ENCODE measurements at regions not wholly inside any gene's neighbourhood (a gene's known extent, or its start where the extent isn't known, plus 50 kb on each side); places are given as distances from the start of the nearest gene placed in this dataset.

GRCh38 chr7:81648716-81649115, 121.1 kb downstream of the HGF start:
- H3K36me3 ChIP-seq (ENCODE audit: control insufficient read depth in 2 of 2, insufficient read depth in 1 of 2, low read length in 2 of 2) = no peaks in the 10 kb centered on the region
- no peak overlapping the region for H3K27ac ChIP-seq (ENCODE audit: extremely low read depth, low read depth, low read length)
- POLR2A ChIA-PET = no interaction called here
- no peaks in the 10 kb centered on the region for H3K9me3 ChIP-seq (ENCODE audit: control insufficient read depth, insufficient read depth, low read depth, low read length)
- CTCF ChIA-PET = interaction anchor here (0.6 to 1.7 kb wide), 4 partner anchors 11 to 366 kb away, joined by 3 to 4 read pairs (median 3); no protein-coding TSS in a partner anchor
- H3K4me1 ChIP-seq (ENCODE audit: control insufficient read depth, insufficient read depth, low read length) = no peaks in the 10 kb centered on the region
- H3K4me3 ChIP-seq (ENCODE audit: low read depth, low read length) = no peak overlapping the region
- TF ChIP-seq ZNF354C (tag by site-specific recombination; IDR thresholded peaks at IDR 0.05; ENCODE audit: borderline replicate concordance, low read depth) (no peak), ZNF302 (tag by site-specific recombination; IDR thresholded peaks at IDR 0.05; ENCODE audit: low read depth) (no peak), ZNF776 (tag by site-specific recombination; IDR thresholded peaks at IDR 0.05; ENCODE audit: borderline replicate concordance) (no peak)

GRCh38 chr7:81645435-81645834, 124.4 kb downstream of the HGF start:
- ChIA-PET CTCF (interaction anchor here (0.7 kb wide), 1 partner anchor 960 kb away, joined by 4 read pairs; no protein-coding TSS in a partner anchor), POLR2A (no interaction called here)
- Histone ChIP-seq H3K4me1 (ENCODE audit: control insufficient read depth, insufficient read depth, low read length) (no peaks in the 10 kb centered on the region), H3K4me3 (ENCODE audit: low read depth, low read length) (no peak overlapping the region), H3K9me3 (ENCODE audit: control insufficient read depth, insufficient read depth, low read depth, low read length) (no peaks in the 10 kb centered on the region), H3K36me3 (ENCODE audit: control insufficient read depth in 2 of 2, insufficient read depth in 1 of 2, low read length in 2 of 2) (no peaks in the 10 kb centered on the region), H3K27ac (ENCODE audit: extremely low read depth, low read depth, low read length) (no peak overlapping the region)
- TF ChIP-seq ZNF169 (tag by site-specific recombination; IDR thresholded peaks at IDR 0.05) (no peak), WT1 (tag by site-specific recombination; IDR thresholded peaks at IDR 0.05) (no peak), ZNF747 (tag by site-specific recombination; IDR thresholded peaks at IDR 0.05) (no peak), ZNF10 (tag by site-specific recombination; IDR thresholded peaks at IDR 0.05) (no peak), ZBTB11 (tag by site-specific recombination; conservative IDR thresholded peaks at IDR 0.05; ENCODE audit: low read depth) (no peak), ZXDB (tag by site-specific recombination; IDR thresholded peaks at IDR 0.05) (no peak), ZNF785 (tag by site-specific recombination; IDR thresholded peaks at IDR 0.05) (no peak), ZNF426 (tag by site-specific recombination; IDR thresholded peaks at IDR 0.05) (no peak), ZIC2 (tag by site-specific recombination; IDR thresholded peaks at IDR 0.05) (no peak), ZNF600 (tag by site-specific recombination; IDR thresholded peaks at IDR 0.05) (no peak), REST (tag by site-specific recombination; IDR thresholded peaks at IDR 0.05) (no peak)

GRCh38 chr7:81641873-81642272, 128.0 kb downstream of the HGF start:
- CTCF ChIA-PET = no interaction called here
- peaks cover 12% of the 10 kb centered on the region; the same call in 1 of the 2 replicates for H3K4me1 ChIP-seq (ENCODE audit: control insufficient read depth, insufficient read depth, low read length)
- no peak overlapping the region for H3K4me3 ChIP-seq (ENCODE audit: low read depth, low read length)
- no peak overlapping the region for H3K27ac ChIP-seq (ENCODE audit: extremely low read depth, low read depth, low read length)
- POLR2A ChIA-PET = no interaction called here
- H3K36me3 ChIP-seq (ENCODE audit: control insufficient read depth in 2 of 2, insufficient read depth in 1 of 2, low read length in 2 of 2) = no peaks in the 10 kb centered on the region
- no peaks in the 10 kb centered on the region for H3K9me3 ChIP-seq (ENCODE audit: control insufficient read depth, insufficient read depth, low read depth, low read length)
- TF ChIP-seq SCRT1 (tag by site-specific recombination; IDR thresholded peaks at IDR 0.05; ENCODE audit: borderline replicate concordance) (no peak), ZNF555 (tag by site-specific recombination; conservative IDR thresholded peaks at IDR 0.05) (no peak), ZNF169 (tag by site-specific recombination; IDR thresholded peaks at IDR 0.05) (no peak), YY2 (tag by site-specific recombination; IDR thresholded peaks at IDR 0.05) (no peak), ZNF549 (tag by site-specific recombination; IDR thresholded peaks at IDR 0.05) (no peak), ZNF707 (tag by site-specific recombination; IDR thresholded peaks at IDR 0.05) (no peak), ZNF121 (tag by site-specific recombination; IDR thresholded peaks at IDR 0.05) (no peak), ZNF792 (tag by site-specific recombination; IDR thresholded peaks at IDR 0.05) (no peak), ZSCAN5A (tag by site-specific recombination; IDR thresholded peaks at IDR 0.05) (no peak), ZNF292 (tag by site-specific recombination; IDR thresholded peaks at IDR 0.05; ENCODE audit: borderline replicate concordance, low read depth) (no peak), GLI4 (tag by site-specific recombination; IDR thresholded peaks at IDR 0.05) (no peak), FEZF1 (tag by site-specific recombination; IDR thresholded peaks at IDR 0.05) (no peak)
